Neural cell (in vitro differentiated cells): ENCODE measurements at regions not wholly inside any gene's neighbourhood (a gene's known extent, or its start where the extent isn't known, plus 50 kb on each side); places are given as distances from the start of the nearest gene placed in this dataset.

Experiments used
- CTCF ChIP-seq: fragments of 450-650 bp; IDR thresholded peaks from 2 replicates; pipeline ENCODE4 v1.5.1; 2014; ENCODE audit warnings: antibody characterized with exemption, mild to moderate bottlenecking, moderate library complexity; ENCODE audit not compliant: poor library complexity, severe bottlenecking
- EP300 ChIP-seq: fragments of 450-650 bp; conservative IDR thresholded peaks from 2 replicates; pipeline ENCODE4 v1.6.1; 2014; ENCODE audit warnings: antibody characterized with exemption, mild to moderate bottlenecking, moderate library complexity; ENCODE audit not compliant: poor library complexity, severe bottlenecking
- EZH2 ChIP-seq: fragments of 200-600, 300-800 bp; shearing (Covaris generic), sonication (generic); IDR thresholded peaks from 2 replicates; pipeline ENCODE4 v1.6.1; 2014; ENCODE audit warnings: antibody characterized with exemption, low read length, borderline replicate concordance, mild to moderate bottlenecking; ENCODE audit not compliant: insufficient read depth, poor library complexity, severe bottlenecking
- POLR2AphosphoS5 ChIP-seq: IDR thresholded peaks from 2 replicates; pipeline ENCODE4 v1.6.1; 2012
- REST ChIP-seq: IDR thresholded peaks from 2 replicates; pipeline ENCODE4 v1.6.1; 2012; ENCODE audit warnings: borderline replicate concordance

GRCh38 chr1:193749868-193750267 lies 563.5 kb upstream of the B3GALT2 start:
- no peak for TF ChIP-seq CTCF
- TF ChIP-seq POLR2AphosphoS5, result no peak
- TF ChIP-seq EZH2, result no peak
- no peak for TF ChIP-seq EP300
- no peak for TF ChIP-seq REST
